Esophagus muscularis mucosa (tissue), 4 donors: ENCODE measurements at regions not wholly inside any gene's neighbourhood (a gene's known extent, or its start where the extent isn't known, plus 50 kb on each side); places are given as distances from the start of the nearest gene placed in this dataset.

Source experiments
- DNase-seq: peaks from one replicate; pipeline ENCODE4 v3.0.0-alpha.2; 2017; ENCODE audit errors: extremely low spot score
- H3K27ac ChIP-seq, 4 donors: fragments of 200-600 bp; sonication (generic); replicated peaks in 1 of 4; 1 replicate in 3 of 4; 2 replicates in 1 of 4; pipeline ENCODE4 v1.5.1; 2016 to 2019; ENCODE audit warnings: mild to moderate bottlenecking in 1 of 4
- H3K27me3 ChIP-seq, 4 donors: fragments of 200-600 bp; sonication (generic); one replicate each; pipeline versions ENCODE4 v1.5.1 to v1.6.0; 2016 to 2019
- H3K36me3 ChIP-seq, 4 donors: fragments of 200-600 bp; sonication (generic); one replicate each; pipeline ENCODE4 v1.5.1; 2016 to 2019
- H3K4me1 ChIP-seq, 4 donors: fragments of 200-600 bp; sonication (generic); one replicate each; pipeline ENCODE4 v1.5.1; 2016 to 2019
- H3K4me3 ChIP-seq, 4 donors: fragments of 200-600 bp; sonication (generic); 1 replicate in 2 of 4; 2 replicates in 2 of 4; pipeline ENCODE4 v1.5.1; 2016 to 2019; ENCODE audit warnings: mild to moderate bottlenecking in 4 of 4, moderate library complexity in 1 of 4
- H3K9me3 ChIP-seq, 4 donors: fragments of 200-600 bp; sonication (generic); 1 replicate in 3 of 4; 2 replicates in 1 of 4; pipeline ENCODE4 v1.5.1; 2016 to 2019
- EP300 ChIP-seq: sonication (generic); formaldehyde crosslinking; IDR thresholded peaks from one replicate; pipeline ENCODE4 v1.6.1; 2017; ENCODE audit warnings: antibody characterized with exemption
- POLR2A ChIP-seq: fragments of 450-650 bp; IDR thresholded peaks from one replicate; pipeline ENCODE4 v1.6.1; 2017; ENCODE audit warnings: antibody characterized with exemption, moderate library complexity, mild to moderate bottlenecking, low read depth
- POLR2AphosphoS5 ChIP-seq, 2 donors: sonication (generic); formaldehyde crosslinking; IDR thresholded peaks; one replicate each; pipeline ENCODE4 v1.6.1; 2017; ENCODE audit warnings: antibody characterized with exemption in 2 of 2
- WGBS: methylation state at CpG from one replicate; pipeline ENCODE4 v1.1.5; 2018; 5-methylcytosine and 5-hydroxymethylcytosine counted together
- intact Hi-C: fragments of 100-400 bp; cut with DNase I; formaldehyde crosslinking; loops from one replicate; pipeline ENCODE4 v1.15.1; 2023
- TF ChIP-seq, protein P1 (sequence below), 3 experiments: fragments of 200-600 bp in 2 of 3; fragments of 450-650 bp in 1 of 3; sonication (generic) in 2 of 3; IDR thresholded peaks; one replicate each; pipeline ENCODE4 v1.5.1; 2017 to 2019; ENCODE audit warnings: antibody characterized with exemption in 3 of 3, mild to moderate bottlenecking in 2 of 3, moderate library complexity in 1 of 3

DNA sequence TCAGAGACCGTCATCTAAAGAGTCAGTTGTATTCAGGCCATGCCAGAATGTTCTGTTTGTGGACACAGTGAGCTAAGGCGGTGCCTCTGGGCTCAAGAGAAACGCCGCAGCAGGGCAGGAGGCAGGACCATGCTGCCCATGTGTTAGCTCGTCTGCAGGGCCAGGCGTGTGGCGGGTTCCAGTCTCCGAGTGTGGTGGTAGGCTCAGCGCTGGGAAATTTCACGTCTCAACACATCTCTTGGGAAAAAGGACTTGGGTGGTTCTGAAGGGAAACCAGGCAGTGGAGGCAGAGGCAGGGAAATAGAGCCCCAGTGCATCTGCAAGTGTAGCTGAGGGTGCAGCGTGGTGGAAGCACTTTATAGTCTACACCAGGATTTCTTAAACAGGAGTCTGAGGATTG is 56.9 kb upstream of the TAGAP start:
- Histone ChIP-seq H3K27ac (no peak overlapping the region), H3K4me1 (peaks cover 7 to 12% (median 10%) of the 10 kb centered on the region in 4 donors), H3K27me3 (peaks cover 0 to 12% (median 0%) of the 10 kb centered on the region in 4 donors), H3K36me3 (no peaks in the 10 kb centered on the region), H3K9me3 (no peaks in the 10 kb centered on the region), H3K4me3 (no peak overlapping the region)
- no peak for DNase-seq
- intact Hi-C loops, result no loop called here
- 96% methylated on average over 11 of the region's 11 CpGs for WGBS
- no peak for TF ChIP-seq POLR2AphosphoS5 (IDR thresholded peaks at IDR 0.05)
- no peak for TF ChIP-seq POLR2A
- TF ChIP-seq, protein P1, sequence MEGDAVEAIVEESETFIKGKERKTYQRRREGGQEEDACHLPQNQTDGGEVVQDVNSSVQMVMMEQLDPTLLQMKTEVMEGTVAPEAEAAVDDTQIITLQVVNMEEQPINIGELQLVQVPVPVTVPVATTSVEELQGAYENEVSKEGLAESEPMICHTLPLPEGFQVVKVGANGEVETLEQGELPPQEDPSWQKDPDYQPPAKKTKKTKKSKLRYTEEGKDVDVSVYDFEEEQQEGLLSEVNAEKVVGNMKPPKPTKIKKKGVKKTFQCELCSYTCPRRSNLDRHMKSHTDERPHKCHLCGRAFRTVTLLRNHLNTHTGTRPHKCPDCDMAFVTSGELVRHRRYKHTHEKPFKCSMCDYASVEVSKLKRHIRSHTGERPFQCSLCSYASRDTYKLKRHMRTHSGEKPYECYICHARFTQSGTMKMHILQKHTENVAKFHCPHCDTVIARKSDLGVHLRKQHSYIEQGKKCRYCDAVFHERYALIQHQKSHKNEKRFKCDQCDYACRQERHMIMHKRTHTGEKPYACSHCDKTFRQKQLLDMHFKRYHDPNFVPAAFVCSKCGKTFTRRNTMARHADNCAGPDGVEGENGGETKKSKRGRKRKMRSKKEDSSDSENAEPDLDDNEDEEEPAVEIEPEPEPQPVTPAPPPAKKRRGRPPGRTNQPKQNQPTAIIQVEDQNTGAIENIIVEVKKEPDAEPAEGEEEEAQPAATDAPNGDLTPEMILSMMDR (IDR thresholded peaks at IDR 0.05), result no peak
- no peak for TF ChIP-seq EP300

DNA sequence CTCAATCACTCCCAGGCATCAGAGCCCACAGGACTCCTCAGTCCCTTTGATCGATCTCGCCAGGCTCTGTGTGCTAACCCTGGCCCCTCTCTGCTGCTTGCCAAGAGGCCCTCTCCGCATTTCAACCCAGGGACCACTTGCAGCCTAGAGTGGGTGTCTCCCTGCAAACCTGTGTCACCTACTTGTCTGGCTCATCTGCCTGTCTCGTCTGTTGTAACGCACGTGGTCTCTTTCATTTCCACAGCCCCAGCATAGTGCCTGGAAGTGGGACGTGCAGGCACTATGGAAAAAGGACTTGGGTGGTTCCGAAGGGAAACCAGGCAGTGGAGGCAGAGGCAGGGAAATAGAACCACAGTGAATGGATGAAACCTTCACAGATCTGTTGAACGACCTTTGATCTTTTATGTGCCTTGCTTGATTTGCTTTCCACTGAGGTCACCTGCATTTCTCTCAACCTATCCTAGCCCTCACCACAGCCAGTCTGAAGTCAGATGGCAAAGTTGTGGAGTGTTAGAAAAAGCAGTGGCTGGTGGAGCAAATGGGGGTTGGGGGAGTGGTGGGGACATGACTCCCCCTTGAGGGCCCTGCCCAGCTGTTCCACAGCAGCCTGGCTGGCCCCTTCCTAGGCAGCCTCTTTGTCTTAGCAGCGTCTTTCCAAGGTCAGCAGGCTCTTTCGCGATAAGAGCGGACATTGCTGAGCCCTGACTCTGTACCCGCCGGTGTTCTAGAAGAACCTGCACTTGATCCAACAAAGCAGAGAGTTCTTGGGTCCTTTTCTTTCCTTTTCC is 55.8 kb upstream of the TAGAP start:
- H3K36me3 ChIP-seq, result no peaks in the 10 kb centered on the region
- no peaks in the 10 kb centered on the region for H3K9me3 ChIP-seq
- peaks cover 0 to 12% (median 0%) of the 10 kb centered on the region in 4 donors for H3K27me3 ChIP-seq
- intact Hi-C loops, result no loop called here
- H3K4me3 ChIP-seq, result no peak overlapping the region
- no peak overlapping the region for H3K27ac ChIP-seq
- WGBS, result 92% methylated on average over 15 of the region's 15 CpGs
- peaks cover 7 to 11% (median 8%) of the 10 kb centered on the region in 4 donors for H3K4me1 ChIP-seq
- DNase-seq, result no peak
- TF ChIP-seq, protein P1 (IDR thresholded peaks at IDR 0.05), result no peak
- TF ChIP-seq POLR2A (no peak), EP300 (no peak), POLR2AphosphoS5 (IDR thresholded peaks at IDR 0.05) (no peak)

DNA sequence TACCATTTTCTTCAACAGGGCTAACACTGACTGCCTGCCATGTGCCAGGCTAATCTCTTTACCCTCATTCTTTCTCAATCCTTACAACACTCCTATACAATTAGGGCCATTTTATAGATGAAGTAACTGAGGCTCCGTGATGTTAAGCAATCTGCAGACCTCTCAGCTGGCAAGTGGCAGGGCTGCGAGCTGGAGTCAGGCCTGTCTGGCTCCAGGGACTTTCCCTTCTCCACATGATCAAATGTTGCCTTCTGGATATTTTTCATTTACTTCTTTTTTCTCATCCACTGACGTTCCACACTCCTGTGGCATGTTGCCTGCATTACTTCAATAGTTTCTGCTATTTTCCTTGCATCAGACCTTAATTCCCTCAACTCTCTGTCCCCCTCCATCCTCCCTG is 55.2 kb upstream of the TAGAP start:
- intact Hi-C loops, result no loop called here
- Histone ChIP-seq H3K27me3 (peaks cover 0 to 12% (median 0%) of the 10 kb centered on the region in 4 donors), H3K36me3 (no peaks in the 10 kb centered on the region), H3K4me1 (peaks cover 7 to 11% (median 8%) of the 10 kb centered on the region in 4 donors), H3K4me3 (no peak overlapping the region), H3K27ac (no peak overlapping the region), H3K9me3 (no peaks in the 10 kb centered on the region)
- no peak for DNase-seq
- WGBS, result 67% methylated on average over 3 of the region's 3 CpGs
- no peak for TF ChIP-seq POLR2A
- TF ChIP-seq EP300, result no peak
- TF ChIP-seq POLR2AphosphoS5 (IDR thresholded peaks at IDR 0.05), result no peak
- TF ChIP-seq, protein P1 (IDR thresholded peaks at IDR 0.05), result no peak

DNA sequence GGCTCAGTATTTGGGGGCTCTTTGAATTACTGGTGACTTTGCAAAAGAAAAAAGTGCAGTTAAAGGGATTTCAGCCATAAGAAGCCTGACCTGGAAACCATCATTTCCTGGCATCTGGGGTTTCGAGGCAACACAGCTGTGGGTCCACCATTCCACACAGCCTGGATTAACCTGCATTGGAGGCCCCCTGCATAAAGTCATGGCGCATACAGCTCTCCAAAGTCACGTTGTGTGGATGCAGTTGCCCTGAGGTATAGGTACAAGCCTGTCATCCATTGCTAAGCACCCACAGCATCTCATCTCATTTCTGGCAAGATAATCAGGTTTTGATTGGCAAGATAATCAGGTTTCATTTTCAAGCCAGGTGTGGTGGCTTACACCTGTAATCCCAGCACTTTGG is 54.5 kb upstream of the TAGAP start:
- Histone ChIP-seq H3K27me3 (peaks cover 0 to 10% (median 0%) of the 10 kb centered on the region in 4 donors), H3K4me3 (no peak overlapping the region), H3K27ac (no peak overlapping the region), H3K36me3 (no peaks in the 10 kb centered on the region), H3K9me3 (no peaks in the 10 kb centered on the region), H3K4me1 (peaks cover 6 to 7% (median 6%) of the 10 kb centered on the region in 4 donors)
- no peak for DNase-seq
- intact Hi-C loops, result no loop called here
- TF ChIP-seq POLR2A (no peak), POLR2AphosphoS5 (IDR thresholded peaks at IDR 0.05) (no peak), EP300 (no peak)
- TF ChIP-seq, protein P1 (IDR thresholded peaks at IDR 0.05), result no peak
- 86% methylated on average over 3 of the region's 3 CpGs for WGBS
